ENCODE measurements at regions not wholly inside any gene's neighbourhood (a gene's known extent, or its start where the extent isn't known, plus 50 kb on each side); places are given as distances from the start of the nearest gene placed in this dataset.

DNA sequence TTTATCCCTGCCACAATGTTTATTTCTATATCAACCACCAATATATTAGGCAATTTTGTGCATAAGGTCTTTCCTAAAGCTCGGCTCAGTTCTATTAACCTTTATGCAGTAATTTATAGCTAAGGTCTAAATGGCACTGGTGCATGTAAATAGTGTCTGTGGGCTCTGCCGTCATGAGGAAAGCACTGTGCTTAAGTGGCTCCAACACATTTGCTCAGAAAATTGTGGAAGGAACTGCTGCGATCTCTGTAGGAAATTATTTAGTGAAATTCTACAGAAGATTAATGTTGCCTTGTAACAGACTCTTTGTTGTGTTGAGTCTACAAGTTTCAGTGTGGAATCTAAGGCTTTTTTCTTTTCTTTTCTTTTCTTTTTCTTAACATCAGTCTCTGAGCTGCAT lies 54.0 kb upstream of the EGLN3 start:
- no peak for DNase-seq

DNA sequence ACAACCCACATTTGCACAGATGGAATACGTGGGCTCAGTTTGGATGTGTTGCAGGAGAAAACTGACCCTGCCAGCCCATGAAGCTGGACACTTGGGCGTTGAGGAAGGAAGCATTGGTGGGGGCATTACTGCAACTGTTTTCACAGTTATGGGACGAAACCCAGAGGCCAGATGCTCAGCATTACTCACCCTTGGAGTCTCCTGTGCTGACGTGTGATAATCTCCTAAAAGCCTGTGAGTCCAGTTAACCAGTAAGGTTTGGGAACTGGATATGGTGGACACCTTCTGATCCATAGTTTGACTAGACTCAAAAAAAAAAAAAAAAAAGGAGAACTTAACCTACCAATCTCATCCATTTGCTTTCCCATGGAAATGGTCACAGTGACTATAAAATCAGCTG lies 52.8 kb upstream of the EGLN3 start:
- no peak for DNase-seq

GRCh38 chr14:34003082-34003668 lies 52.3 kb upstream of the EGLN3 start:
- DNase-seq = no peak
